ENCODE measurements at regions not wholly inside any gene's neighbourhood (a gene's known extent, or its start where the extent isn't known, plus 50 kb on each side); places are given as distances from the start of the nearest gene placed in this dataset.

GRCh38 chr5:19169426-19169825, 818.6 kb downstream of the CDH18 start:
- no peak for TF ChIP-seq CTCF (IDR thresholded peaks at IDR 0.05)
- TF ChIP-seq POLR2A (IDR thresholded peaks at IDR 0.05) = no peak

Measured in uterus (tissue), 2 donors.